ENCODE measurements at regions not wholly inside any gene's neighbourhood (a gene's known extent, or its start where the extent isn't known, plus 50 kb on each side); places are given as distances from the start of the nearest gene placed in this dataset.
A peak's percentile ranks its signal among the peaks of the same experiment; 100 is the strongest.

DNA sequence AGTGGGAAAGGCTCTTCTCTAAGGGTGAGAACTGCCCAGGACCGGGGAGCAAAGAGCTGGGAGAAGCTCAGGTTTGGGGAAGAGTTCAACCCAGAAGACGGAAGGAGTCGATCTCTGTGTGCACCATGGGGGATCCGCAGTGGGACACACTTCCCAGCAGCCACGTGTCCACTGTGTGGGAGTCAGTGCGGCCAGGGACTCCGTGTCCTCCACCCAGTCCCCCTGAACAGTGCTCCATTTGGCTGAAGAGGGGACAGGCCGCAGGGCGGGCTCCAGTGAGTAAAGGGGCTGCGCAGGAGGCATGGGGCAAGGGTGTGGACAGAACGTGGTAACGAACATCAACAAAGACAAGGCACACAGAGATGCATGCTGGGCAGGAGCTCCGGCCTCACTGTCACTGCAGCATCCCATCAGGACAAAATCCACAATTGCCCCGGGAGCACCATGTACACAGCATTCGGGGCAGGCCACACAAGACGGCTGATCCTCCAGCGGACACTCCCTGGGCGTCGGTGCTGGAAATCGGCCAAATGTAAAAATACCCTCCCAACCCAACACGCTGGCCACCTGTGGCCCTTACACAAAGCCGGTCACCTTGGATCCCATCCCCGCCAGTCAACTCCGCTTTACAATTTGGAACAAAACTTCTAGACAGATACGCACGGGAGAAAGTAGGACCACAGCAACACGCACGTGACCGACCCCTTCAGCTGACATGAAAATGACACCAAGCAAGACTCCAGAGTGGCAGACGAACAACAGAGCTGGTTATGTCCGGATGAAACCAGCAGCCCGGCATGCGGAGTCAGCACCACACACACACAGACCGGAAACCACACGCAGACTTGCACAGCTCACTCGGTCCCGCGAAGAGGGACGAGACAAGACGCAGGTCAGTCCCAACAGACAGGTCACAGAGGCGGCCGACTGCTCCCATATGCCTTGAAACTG lies 366.8 kb downstream of the SHANK2 start:
- Histone ChIP-seq H3K4me1 (ENCODE audit: low read depth) (no peaks in the 10 kb centered on the region), H3K9me3 (no peaks in the 10 kb centered on the region), H3K4me3 (no peak overlapping the region), H3K36me3 (ENCODE audit: low read depth) (no peaks in the 10 kb centered on the region)
- TF ChIP-seq CTCF (IDR thresholded peaks at IDR 0.05), result no peak
- ATAC-seq, result peak; percentile 15
- peak in 2 of 3 donors; percentile 22 to 33 for DNase-seq
- intact Hi-C loops (cut with DNase I, micrococcal nuclease), result no loop called here

DNA sequence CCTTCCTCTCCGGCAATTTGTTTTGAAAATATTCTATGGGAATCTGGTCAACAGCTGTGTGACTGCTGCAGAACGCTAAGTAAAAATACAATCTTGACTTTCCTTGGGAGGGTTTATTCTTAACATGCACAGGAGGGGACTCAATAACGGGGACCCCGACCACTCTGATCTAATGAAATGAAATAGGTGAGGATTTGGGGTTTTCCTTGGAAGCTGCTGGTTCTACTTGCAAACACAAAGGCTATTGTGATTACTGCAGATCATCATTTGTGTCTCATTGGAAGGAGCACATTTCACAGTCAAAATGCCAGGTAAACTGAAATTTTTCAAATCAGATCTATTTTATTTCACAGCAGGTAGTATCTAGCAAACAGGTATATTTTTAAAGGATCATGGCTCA lies 366.1 kb downstream of the SHANK2 start:
- ATAC-seq, result no peak

GRCh38 chr11:70886676-70887541 lies 365.5 kb downstream of the SHANK2 start:
- Histone ChIP-seq H3K9me3 (no peaks in the 10 kb centered on the region), H3K4me3 (no peak overlapping the region), H3K36me3 (ENCODE audit: low read depth) (no peaks in the 10 kb centered on the region), H3K4me1 (ENCODE audit: low read depth) (no peaks in the 10 kb centered on the region)
- intact Hi-C loops (cut with DNase I, micrococcal nuclease), result no loop called here
- no peak for TF ChIP-seq CTCF (IDR thresholded peaks at IDR 0.05)
- no peak for DNase-seq
- ATAC-seq, result no peak

More for the DNA sequence above, 366.1 kb downstream of the SHANK2 start:
- no peak for TF ChIP-seq CTCF (IDR thresholded peaks at IDR 0.05)
- intact Hi-C loops (cut with DNase I, micrococcal nuclease), result no loop called here
- no peak for DNase-seq
- H3K4me1 ChIP-seq (ENCODE audit: low read depth), result no peaks in the 10 kb centered on the region
- H3K36me3 ChIP-seq (ENCODE audit: low read depth), result no peaks in the 10 kb centered on the region
- H3K9me3 ChIP-seq, result no peaks in the 10 kb centered on the region
- H3K4me3 ChIP-seq, result no peak overlapping the region

- no peak overlapping the region for H3K4me3 ChIP-seq
- H3K36me3 ChIP-seq (ENCODE audit: low read depth), result no peaks in the 10 kb centered on the region
- no peak for TF ChIP-seq CTCF (IDR thresholded peaks at IDR 0.05)
- DNase-seq (no peak), ATAC-seq (no peak)
- H3K9me3 ChIP-seq, result no peaks in the 10 kb centered on the region
- intact Hi-C loops (cut with DNase I, micrococcal nuclease), result no loop called here
- H3K4me1 ChIP-seq (ENCODE audit: low read depth), result no peaks in the 10 kb centered on the region
These were observed 364.9 kb downstream of the SHANK2 start for GRCh38 chr11:70887542-70887827.

DNA sequence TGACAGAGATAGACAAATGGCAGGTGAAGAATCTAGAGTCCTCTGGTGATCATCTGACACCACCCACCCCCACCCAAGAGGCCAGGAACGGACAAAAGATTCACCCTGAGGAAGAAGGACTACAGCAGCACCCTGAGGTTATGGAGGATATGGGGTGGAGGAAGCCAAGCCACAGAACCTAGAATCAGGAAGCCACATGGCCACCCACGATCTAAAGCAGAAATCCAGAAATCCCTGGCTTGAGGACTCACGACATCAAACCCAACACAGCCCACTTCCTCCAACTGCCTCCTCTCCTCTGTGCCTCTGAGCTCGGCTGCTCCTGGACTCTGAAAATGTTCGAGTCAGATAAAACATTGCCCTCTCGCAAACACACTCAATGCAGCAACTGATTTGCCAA lies 364.3 kb downstream of the SHANK2 start:
- intact Hi-C loops (cut with DNase I, micrococcal nuclease), result no loop called here
- Histone ChIP-seq H3K9me3 (no peaks in the 10 kb centered on the region), H3K4me3 (no peak overlapping the region), H3K4me1 (ENCODE audit: low read depth) (no peaks in the 10 kb centered on the region), H3K36me3 (ENCODE audit: low read depth) (no peaks in the 10 kb centered on the region)
- DNase-seq, result no peak
- no peak for TF ChIP-seq CTCF (IDR thresholded peaks at IDR 0.05)
- no peak for ATAC-seq

All from mucosa of descending colon (tissue), 3 donors.